Calu3 (cell line): ENCODE measurements at regions not wholly inside any gene's neighbourhood (a gene's known extent, or its start where the extent isn't known, plus 50 kb on each side); places are given as distances from the start of the nearest gene placed in this dataset.

Experiments
- BruUV-seq: library from RNA; stranded (reverse); fragments of 400-500 nt; replicated peaks from 2 replicates; lab custom pipeline; 2021; lab: Mats Ljungman, UMichigan
- CTCF ChIA-PET: fragments of 300-600 bp; sonication (Branson Sonifier 250); formaldehyde crosslinking; loops from one replicate; lab custom pipeline; 2022; ENCODE audit warnings: antibody characterized with exemption; lab: Charles Lee
- DNase-seq: peaks from one replicate; pipeline ENCODE4 v3.0.0; 2022
- H3K27ac Mint-ChIP-seq: one replicate; pipeline ENCODE4 v1.8.0; 2022; ENCODE audit warnings: mixed read lengths; ENCODE audit not compliant: unreplicated experiment
- H3K27me3 Mint-ChIP-seq: one replicate; pipeline ENCODE4 v1.8.0; 2022; ENCODE audit warnings: mixed read lengths; ENCODE audit not compliant: unreplicated experiment
- H3K36me3 Mint-ChIP-seq: one replicate; pipeline ENCODE4 v1.8.0; 2022; ENCODE audit warnings: mild to moderate bottlenecking, moderate library complexity, mixed read lengths; ENCODE audit not compliant: insufficient read depth, unreplicated experiment
- H3K4me1 Mint-ChIP-seq: one replicate; pipeline ENCODE4 v1.8.0; 2022; ENCODE audit warnings: mild to moderate bottlenecking, low read depth, mixed read lengths; ENCODE audit not compliant: unreplicated experiment
- H3K4me3 Mint-ChIP-seq: one replicate; pipeline ENCODE4 v1.8.0; 2022; ENCODE audit warnings: mild to moderate bottlenecking, low read depth, moderate library complexity, mixed read lengths; ENCODE audit not compliant: unreplicated experiment
- H3K9me3 Mint-ChIP-seq: one replicate; pipeline ENCODE4 v1.8.0; 2022; ENCODE audit warnings: low read depth, mixed read lengths; ENCODE audit not compliant: unreplicated experiment
- CTCF ChIP-seq: fragments of 200-600 bp; IDR thresholded peaks from one replicate; pipeline ENCODE4 v1.8.0; 2022; ENCODE audit warnings: antibody characterized with exemption; ENCODE audit not compliant: unreplicated experiment
- intact Hi-C: fragments of 100-400 bp; cut with micrococcal nuclease; formaldehyde crosslinking; loops from one replicate; pipeline ENCODE4 v1.10.0; 2022; ENCODE audit not compliant: unreplicated experiment

- Mint-ChIP-seq H3K36me3 (no peaks in the 10 kb centered on the region), H3K27me3 (no peaks in the 10 kb centered on the region), H3K4me1 (no peaks in the 10 kb centered on the region), H3K27ac (no peak overlapping the region), H3K4me3 (no peak overlapping the region), H3K9me3 (no peaks in the 10 kb centered on the region)
- no TSS peak for BruUV-seq
- TF ChIP-seq CTCF: no peak
- DNase-seq: no peak
- CTCF ChIA-PET: no interaction called here
- intact Hi-C loops: no loop called here
These were observed 228.9 kb upstream of the BOD1L1 start for GRCh38 chr4:13856387-13856786.

GRCh38 chr4:13857397-13857796, 229.9 kb upstream of the BOD1L1 start:
- H3K9me3 Mint-ChIP-seq: peaks cover 3% of the 10 kb centered on the region
- BruUV-seq: no TSS peak
- TF ChIP-seq CTCF: no peak
- intact Hi-C loops: no loop called here
- no peak for DNase-seq
- no peak overlapping the region for H3K27ac Mint-ChIP-seq
- CTCF ChIA-PET: no interaction called here
- H3K27me3 Mint-ChIP-seq: no peaks in the 10 kb centered on the region
- no peaks in the 10 kb centered on the region for H3K4me1 Mint-ChIP-seq
- H3K4me3 Mint-ChIP-seq: no peak overlapping the region
- no peaks in the 10 kb centered on the region for H3K36me3 Mint-ChIP-seq

GRCh38 chr4:13857800-13858199, 230.3 kb upstream of the BOD1L1 start:
- no peak overlapping the region for H3K27ac Mint-ChIP-seq
- no peaks in the 10 kb centered on the region for H3K27me3 Mint-ChIP-seq
- intact Hi-C loops: no loop called here
- H3K4me3 Mint-ChIP-seq: no peak overlapping the region
- CTCF ChIA-PET: no interaction called here
- no peak for TF ChIP-seq CTCF
- no peak for DNase-seq
- no peaks in the 10 kb centered on the region for H3K4me1 Mint-ChIP-seq
- no peaks in the 10 kb centered on the region for H3K36me3 Mint-ChIP-seq
- H3K9me3 Mint-ChIP-seq: peaks cover 5% of the 10 kb centered on the region
- no TSS peak for BruUV-seq

- H3K4me3 Mint-ChIP-seq: no peak overlapping the region
- peaks cover 6% of the 10 kb centered on the region for H3K9me3 Mint-ChIP-seq
- CTCF ChIA-PET: interaction anchor here (0.9 to 1.0 kb wide), 2 partner anchors 18 to 48 kb away, joined by 4 to 5 read pairs; no protein-coding TSS in a partner anchor
- intact Hi-C loops: no loop called here
- DNase-seq: no peak
- no peaks in the 10 kb centered on the region for H3K36me3 Mint-ChIP-seq
- BruUV-seq: no TSS peak
- H3K27ac Mint-ChIP-seq: no peak overlapping the region
- H3K27me3 Mint-ChIP-seq: no peaks in the 10 kb centered on the region
- no peak for TF ChIP-seq CTCF
- no peaks in the 10 kb centered on the region for H3K4me1 Mint-ChIP-seq
These were observed 231.9 kb upstream of the BOD1L1 start for GRCh38 chr4:13859423-13859822.
